ENCODE measurements at regions not wholly inside any gene's neighbourhood (a gene's known extent, or its start where the extent isn't known, plus 50 kb on each side); places are given as distances from the start of the nearest gene placed in this dataset.

GRCh38 chr4:138707746-138708677 is 307.6 kb upstream of the NOCT start:
- TF ChIP-seq REST (IDR thresholded peaks at IDR 0.05; ENCODE audit: insufficient read depth in 1 of 2, low read depth in 2 of 2, low read length in 2 of 2) (no peak), POLR2AphosphoS5 (IDR thresholded peaks at IDR 0.05; ENCODE audit: low read depth, low read length) (no peak)

All from PFSK-1 (cell line).